GOT3 (cell line): ENCODE measurements at regions not wholly inside any gene's neighbourhood (a gene's known extent, or its start where the extent isn't known, plus 50 kb on each side); places are given as distances from the start of the nearest gene placed in this dataset.

Experiments
- DNase-seq: peaks from one replicate; lab custom pipeline; 2025; ENCODE audit warnings: mixed read lengths; lab: John Stamatoyannopoulos, UW

- DNase-seq = no peak
These were observed 414.8 kb upstream of the C16orf82 start for GRCh38 chr16:26651884-26652283.

GRCh38 chr16:26658486-26658885, 408.2 kb upstream of the C16orf82 start:
- DNase-seq = no peak

- DNase-seq = no peak
These were observed 407.8 kb upstream of the C16orf82 start for GRCh38 chr16:26658915-26659314.

GRCh38 chr16:26664086-26664485, 402.6 kb upstream of the C16orf82 start:
- DNase-seq = no peak

GRCh38 chr16:26665166-26665939, 401.4 kb upstream of the C16orf82 start:
- DNase-seq = no peak

GRCh38 chr16:26666486-26666885, 400.2 kb upstream of the C16orf82 start:
- DNase-seq = no peak

GRCh38 chr16:26667307-26667706, 399.4 kb upstream of the C16orf82 start:
- DNase-seq = no peak

- DNase-seq = no peak
These were observed 398.7 kb upstream of the C16orf82 start for GRCh38 chr16:26668026-26668425.

GRCh38 chr16:26672206-26672605, 394.5 kb upstream of the C16orf82 start:
- DNase-seq = no peak

GRCh38 chr16:26673011-26673410, 393.7 kb upstream of the C16orf82 start:
- DNase-seq = no peak

GRCh38 chr16:26680671-26681070, 386.1 kb upstream of the C16orf82 start:
- no peak for DNase-seq

- DNase-seq = no peak
These were observed 378.6 kb upstream of the C16orf82 start for GRCh38 chr16:26688105-26688504.

- no peak for DNase-seq
These were observed 378.0 kb upstream of the C16orf82 start for GRCh38 chr16:26688699-26689098.

- DNase-seq = no peak
These were observed 374.1 kb upstream of the C16orf82 start for GRCh38 chr16:26692658-26693057.

- DNase-seq = no peak
These were observed 368.9 kb upstream of the C16orf82 start for GRCh38 chr16:26697807-26698206.

GRCh38 chr16:26700250-26700649, 366.5 kb upstream of the C16orf82 start:
- no peak for DNase-seq

- no peak for DNase-seq
These were observed 365.4 kb upstream of the C16orf82 start for GRCh38 chr16:26701243-26701886.

GRCh38 chr16:26705346-26705745, 361.4 kb upstream of the C16orf82 start:
- DNase-seq = no peak

GRCh38 chr16:26708428-26708827, 358.3 kb upstream of the C16orf82 start:
- no peak for DNase-seq

GRCh38 chr16:26709175-26709574, 357.6 kb upstream of the C16orf82 start:
- no peak for DNase-seq

GRCh38 chr16:26709754-26710153, 357.0 kb upstream of the C16orf82 start:
- no peak for DNase-seq

GRCh38 chr16:26710450-26710849, 356.3 kb upstream of the C16orf82 start:
- no peak for DNase-seq

- DNase-seq = no peak
These were observed 353.9 kb upstream of the C16orf82 start for GRCh38 chr16:26712876-26713275.

GRCh38 chr16:26715969-26716368, 350.8 kb upstream of the C16orf82 start:
- no peak for DNase-seq
